ENCODE measurements at regions not wholly inside any gene's neighbourhood (a gene's known extent, or its start where the extent isn't known, plus 50 kb on each side); places are given as distances from the start of the nearest gene placed in this dataset.

DNA sequence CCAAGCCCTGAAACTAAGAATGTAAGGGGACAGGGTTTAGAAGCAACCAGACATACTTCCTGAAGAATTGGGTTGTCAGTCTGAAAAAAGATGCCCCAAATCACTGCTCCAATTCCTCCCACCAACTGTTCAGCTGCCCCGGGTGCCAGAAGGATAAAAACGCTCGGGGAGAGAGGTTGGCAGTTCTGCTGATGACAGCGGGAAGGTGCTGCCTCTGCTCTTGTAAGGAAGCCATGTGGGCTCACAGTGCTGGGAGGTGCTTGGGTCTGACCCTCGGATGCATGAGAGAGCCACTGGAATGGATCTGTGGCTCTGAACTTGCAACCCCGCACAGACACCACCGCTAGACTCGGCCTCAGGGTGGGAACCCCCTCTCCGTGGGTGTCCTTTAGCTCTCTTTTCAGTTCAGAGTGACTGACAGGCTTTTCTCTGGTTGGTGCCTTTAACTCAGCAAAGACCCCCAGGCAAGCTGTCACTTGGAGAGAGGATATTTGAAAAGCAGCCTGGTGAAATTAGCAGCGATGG lies 364.8 kb upstream of the RBFOX1 start:
- Mint-ChIP-seq H3K4me3 (no peak overlapping the region), H3K27ac (no peak overlapping the region), H3K27me3 (no peaks in the 10 kb centered on the region), H3K9me3 (peaks cover 4% of the 10 kb centered on the region), H3K4me1 (no peaks in the 10 kb centered on the region), H3K36me3 (no peaks in the 10 kb centered on the region)
- no peak for DNase-seq

- H3K27me3 Mint-ChIP-seq, result no peaks in the 10 kb centered on the region
- no peak for DNase-seq
- no peaks in the 10 kb centered on the region for H3K36me3 Mint-ChIP-seq
- H3K4me3 Mint-ChIP-seq, result no peak overlapping the region
- H3K4me1 Mint-ChIP-seq, result no peaks in the 10 kb centered on the region
- no peaks in the 10 kb centered on the region for H3K9me3 Mint-ChIP-seq
- no peak overlapping the region for H3K27ac Mint-ChIP-seq
Measured at GRCh38 chr16:6966925-6967324, 365.7 kb upstream of the RBFOX1 start.

DNA sequence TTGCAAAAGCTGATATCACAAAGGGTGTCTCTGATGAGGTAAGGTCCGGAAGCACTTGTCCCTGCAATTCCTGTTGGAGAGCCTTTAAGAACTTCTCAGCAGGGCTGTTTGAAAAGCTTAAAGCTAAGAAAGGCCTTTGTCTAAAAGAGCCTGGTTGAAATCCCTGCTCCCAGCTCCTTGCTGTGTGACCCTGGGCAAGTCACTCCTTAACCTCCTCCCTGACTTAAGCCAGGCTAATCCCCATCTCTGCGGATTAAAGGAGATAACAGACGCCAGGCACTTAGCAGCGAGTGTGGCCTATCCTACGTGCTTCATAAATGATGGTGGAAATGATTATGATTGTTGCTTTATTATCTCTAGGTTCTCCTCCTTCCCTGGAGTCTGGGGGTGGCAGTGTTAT lies 368.0 kb upstream of the RBFOX1 start:
- Mint-ChIP-seq H3K9me3 (no peaks in the 10 kb centered on the region), H3K4me3 (no peak overlapping the region), H3K4me1 (no peaks in the 10 kb centered on the region), H3K27me3 (no peaks in the 10 kb centered on the region), H3K27ac (no peak overlapping the region), H3K36me3 (no peaks in the 10 kb centered on the region)
- DNase-seq, result no peak

GRCh38 chr16:6961704-6962103 lies 370.9 kb upstream of the RBFOX1 start:
- H3K4me1 Mint-ChIP-seq, result no peaks in the 10 kb centered on the region
- no peak overlapping the region for H3K4me3 Mint-ChIP-seq
- no peaks in the 10 kb centered on the region for H3K36me3 Mint-ChIP-seq
- no peak overlapping the region for H3K27ac Mint-ChIP-seq
- H3K27me3 Mint-ChIP-seq, result no peaks in the 10 kb centered on the region
- no peak for DNase-seq
- H3K9me3 Mint-ChIP-seq, result no peaks in the 10 kb centered on the region

GRCh38 chr16:6958184-6958583 lies 374.5 kb upstream of the RBFOX1 start:
- no peak for DNase-seq
- H3K4me1 Mint-ChIP-seq, result no peaks in the 10 kb centered on the region
- no peaks in the 10 kb centered on the region for H3K27me3 Mint-ChIP-seq
- H3K9me3 Mint-ChIP-seq, result no peaks in the 10 kb centered on the region
- H3K4me3 Mint-ChIP-seq, result no peak overlapping the region
- no peak overlapping the region for H3K27ac Mint-ChIP-seq
- H3K36me3 Mint-ChIP-seq, result no peaks in the 10 kb centered on the region

DNA sequence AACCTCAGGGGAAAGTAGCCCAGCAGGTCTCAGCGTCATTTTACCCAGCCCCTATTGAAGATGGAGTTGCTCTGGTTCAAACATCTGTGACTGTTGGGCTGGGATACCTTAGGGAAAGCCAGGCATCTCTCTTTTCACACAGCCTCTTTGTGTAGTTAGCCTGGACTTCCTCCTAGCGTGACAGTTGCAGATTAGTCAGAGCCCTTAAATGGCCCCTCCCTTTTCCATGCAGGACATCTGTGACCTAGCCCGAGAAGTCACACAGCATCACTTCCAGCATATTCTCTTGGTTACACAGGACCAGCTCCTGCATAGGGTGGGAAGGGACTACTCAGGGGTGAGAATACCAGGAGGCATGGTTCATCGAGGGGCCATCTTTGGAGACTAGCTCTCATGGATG lies 375.0 kb upstream of the RBFOX1 start:
- no peak overlapping the region for H3K27ac Mint-ChIP-seq
- H3K4me1 Mint-ChIP-seq, result no peaks in the 10 kb centered on the region
- H3K4me3 Mint-ChIP-seq, result no peak overlapping the region
- no peaks in the 10 kb centered on the region for H3K9me3 Mint-ChIP-seq
- no peak for DNase-seq
- H3K36me3 Mint-ChIP-seq, result no peaks in the 10 kb centered on the region
- H3K27me3 Mint-ChIP-seq, result no peaks in the 10 kb centered on the region

DNA sequence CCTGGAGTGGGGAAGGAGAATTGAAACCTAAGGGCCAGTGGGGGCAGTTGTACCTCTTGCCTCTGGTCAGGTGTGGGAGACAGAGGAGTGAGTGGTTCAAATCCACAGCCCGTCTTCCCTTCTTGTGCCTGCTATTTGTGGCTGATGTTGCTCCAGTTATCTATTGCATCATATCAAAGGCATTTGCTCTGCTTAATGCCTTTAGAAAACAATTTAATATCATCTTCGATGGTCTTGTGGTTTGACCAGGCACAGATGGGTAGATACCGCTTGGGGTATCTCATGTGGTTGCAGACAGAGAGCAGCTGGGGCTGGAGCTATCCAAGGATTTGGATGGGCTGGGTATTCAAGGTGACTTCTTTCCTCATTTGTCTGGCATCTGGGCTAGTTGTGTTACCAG lies 376.1 kb upstream of the RBFOX1 start:
- H3K4me1 Mint-ChIP-seq, result no peaks in the 10 kb centered on the region
- H3K27me3 Mint-ChIP-seq, result no peaks in the 10 kb centered on the region
- no peak overlapping the region for H3K27ac Mint-ChIP-seq
- no peak for DNase-seq
- H3K9me3 Mint-ChIP-seq, result no peaks in the 10 kb centered on the region
- no peaks in the 10 kb centered on the region for H3K36me3 Mint-ChIP-seq
- H3K4me3 Mint-ChIP-seq, result no peak overlapping the region

GRCh38 chr16:6955303-6955702 lies 377.3 kb upstream of the RBFOX1 start:
- Mint-ChIP-seq H3K27me3 (no peaks in the 10 kb centered on the region), H3K36me3 (no peaks in the 10 kb centered on the region), H3K4me3 (no peak overlapping the region), H3K27ac (no peak overlapping the region), H3K9me3 (no peaks in the 10 kb centered on the region), H3K4me1 (no peaks in the 10 kb centered on the region)
- no peak for DNase-seq

GRCh38 chr16:6949240-6949639 lies 383.4 kb upstream of the RBFOX1 start:
- no peak for DNase-seq
- Mint-ChIP-seq H3K36me3 (no peaks in the 10 kb centered on the region), H3K27ac (no peak overlapping the region), H3K27me3 (no peaks in the 10 kb centered on the region), H3K9me3 (peaks cover 4% of the 10 kb centered on the region), H3K4me1 (no peaks in the 10 kb centered on the region), H3K4me3 (no peak overlapping the region)

DNA sequence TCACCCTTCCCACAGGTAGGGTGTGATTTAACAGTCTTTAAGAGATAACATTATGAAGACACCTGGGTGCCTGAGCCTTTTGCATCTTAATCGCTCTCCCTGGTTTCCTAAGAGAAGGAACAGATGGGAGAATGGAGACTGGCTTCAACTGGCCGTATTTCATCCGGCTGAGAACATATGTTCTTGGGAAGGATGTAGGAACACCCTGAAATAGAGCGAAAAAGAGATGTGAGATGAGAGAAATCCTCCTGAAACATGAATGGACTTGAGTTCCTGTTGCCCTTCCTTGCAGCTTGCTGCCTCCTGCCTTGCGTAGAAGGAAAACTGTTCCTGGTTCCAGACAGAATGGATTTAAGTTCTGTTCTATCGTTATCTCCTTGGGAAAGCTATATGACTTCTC lies 385.4 kb upstream of the RBFOX1 start:
- no peaks in the 10 kb centered on the region for H3K4me1 Mint-ChIP-seq
- no peak overlapping the region for H3K27ac Mint-ChIP-seq
- H3K9me3 Mint-ChIP-seq, result peaks cover 6% of the 10 kb centered on the region
- no peaks in the 10 kb centered on the region for H3K27me3 Mint-ChIP-seq
- H3K4me3 Mint-ChIP-seq, result no peak overlapping the region
- H3K36me3 Mint-ChIP-seq, result no peaks in the 10 kb centered on the region
- DNase-seq, result no peak

- DNase-seq, result no peak
- Mint-ChIP-seq H3K27me3 (no peaks in the 10 kb centered on the region), H3K4me1 (no peaks in the 10 kb centered on the region), H3K36me3 (no peaks in the 10 kb centered on the region), H3K4me3 (no peak overlapping the region), H3K27ac (no peak overlapping the region), H3K9me3 (peaks cover 6% of the 10 kb centered on the region)
Measured at GRCh38 chr16:6946802-6947201, 385.8 kb upstream of the RBFOX1 start.

DNA sequence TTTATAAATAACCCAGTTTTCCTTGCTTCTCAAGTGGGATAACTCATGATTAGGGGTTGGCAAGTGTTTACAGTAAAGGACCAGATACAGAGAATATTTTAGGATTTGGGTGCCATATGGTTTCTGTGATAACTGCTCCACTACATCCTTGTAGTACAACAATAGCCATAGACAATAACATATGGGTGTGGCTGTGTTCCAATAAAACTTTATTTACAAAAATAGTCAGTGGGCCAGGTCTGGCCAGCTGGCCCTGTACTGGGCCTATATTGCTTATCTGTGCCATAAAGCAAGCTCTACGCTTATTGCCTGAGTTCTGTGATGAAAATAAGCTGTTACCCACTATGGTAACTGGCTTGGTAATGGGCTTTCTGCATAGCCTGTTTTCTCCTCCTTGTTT lies 386.5 kb upstream of the RBFOX1 start:
- Mint-ChIP-seq H3K4me1 (no peaks in the 10 kb centered on the region), H3K36me3 (no peaks in the 10 kb centered on the region), H3K4me3 (no peak overlapping the region), H3K27ac (no peak overlapping the region), H3K9me3 (peaks cover 6% of the 10 kb centered on the region), H3K27me3 (no peaks in the 10 kb centered on the region)
- DNase-seq, result no peak

- Mint-ChIP-seq H3K9me3 (peaks cover 2% of the 10 kb centered on the region), H3K4me1 (no peaks in the 10 kb centered on the region), H3K36me3 (no peaks in the 10 kb centered on the region), H3K4me3 (no peak overlapping the region), H3K27me3 (no peaks in the 10 kb centered on the region), H3K27ac (no peak overlapping the region)
- DNase-seq, result no peak
Measured at GRCh38 chr16:6940968-6941367, 391.7 kb upstream of the RBFOX1 start.

DNA sequence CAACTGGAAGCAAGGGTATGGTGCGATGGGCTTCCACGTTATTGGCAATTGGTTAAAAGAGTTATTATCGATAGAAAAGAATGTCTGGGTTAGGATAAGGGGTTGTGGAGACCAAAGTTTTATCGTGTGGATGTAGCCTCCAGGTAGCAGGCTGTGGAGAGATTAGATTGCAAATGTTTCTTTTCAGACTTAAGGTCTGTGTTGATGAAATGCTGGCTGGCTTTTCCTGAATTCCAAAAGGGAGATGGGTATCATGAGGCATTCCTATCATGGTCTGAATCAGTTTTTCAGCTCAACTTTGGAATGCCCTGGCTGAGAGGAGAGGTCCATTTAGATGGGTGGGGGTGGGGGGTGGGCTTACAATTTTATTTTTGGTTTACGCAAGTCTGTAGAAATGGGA lies 395.0 kb upstream of the RBFOX1 start:
- Mint-ChIP-seq H3K4me1 (no peaks in the 10 kb centered on the region), H3K27ac (no peak overlapping the region), H3K4me3 (no peak overlapping the region), H3K36me3 (no peaks in the 10 kb centered on the region), H3K27me3 (no peaks in the 10 kb centered on the region), H3K9me3 (peaks cover 3% of the 10 kb centered on the region)
- no peak for DNase-seq

DNA sequence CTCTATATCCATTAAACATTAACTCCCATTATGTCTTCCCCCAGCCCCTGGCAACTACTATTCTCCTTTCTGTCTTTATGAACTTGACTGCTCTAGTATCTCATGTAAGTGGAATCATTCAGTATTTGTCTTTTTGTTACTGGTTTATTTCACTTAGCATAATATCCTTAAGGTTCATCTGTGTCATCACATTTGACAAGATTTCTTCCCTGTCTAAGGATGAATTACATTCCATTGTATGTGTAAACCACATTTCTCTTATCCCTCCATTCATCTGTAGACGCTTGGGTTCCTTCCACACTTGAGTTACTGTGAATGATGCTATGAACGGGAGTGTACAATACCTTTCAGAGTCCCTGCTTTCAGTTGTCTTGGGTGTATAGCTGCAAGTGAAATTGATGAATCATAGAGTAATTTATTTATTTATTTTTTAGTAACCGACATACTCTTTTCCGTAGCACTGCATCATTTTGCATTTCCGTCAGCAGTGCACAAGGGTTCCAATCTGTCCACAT lies 399.7 kb upstream of the RBFOX1 start:
- H3K27ac Mint-ChIP-seq, result no peak overlapping the region
- DNase-seq, result no peak
- H3K4me3 Mint-ChIP-seq, result no peak overlapping the region
- no peaks in the 10 kb centered on the region for H3K27me3 Mint-ChIP-seq
- H3K9me3 Mint-ChIP-seq, result peaks cover 3% of the 10 kb centered on the region
- H3K36me3 Mint-ChIP-seq, result no peaks in the 10 kb centered on the region
- H3K4me1 Mint-ChIP-seq, result no peaks in the 10 kb centered on the region

DNA sequence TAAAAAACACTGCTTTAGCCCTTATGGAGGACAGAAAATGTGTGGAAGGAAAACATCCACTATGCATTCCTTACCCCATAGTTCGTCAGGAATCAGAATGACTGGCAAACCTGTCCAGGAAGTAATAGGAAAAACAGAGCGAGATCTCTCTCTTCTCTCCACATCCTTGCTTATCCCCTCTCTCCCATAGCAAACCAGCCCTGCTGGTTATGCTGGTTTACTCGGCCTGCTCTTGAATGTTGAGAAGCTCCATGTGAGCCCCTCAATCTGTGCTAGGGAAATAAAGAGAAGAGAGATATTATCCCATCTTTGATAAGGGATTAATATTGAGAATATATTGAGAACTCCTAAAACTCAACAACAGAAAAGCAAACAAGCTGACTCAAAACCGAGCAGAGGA lies 402.8 kb upstream of the RBFOX1 start:
- Mint-ChIP-seq H3K27me3 (no peaks in the 10 kb centered on the region), H3K36me3 (no peaks in the 10 kb centered on the region), H3K4me3 (no peak overlapping the region), H3K9me3 (peaks cover 3% of the 10 kb centered on the region), H3K4me1 (no peaks in the 10 kb centered on the region), H3K27ac (no peak overlapping the region)
- no peak for DNase-seq

- Mint-ChIP-seq H3K27ac (no peak overlapping the region), H3K27me3 (no peaks in the 10 kb centered on the region), H3K9me3 (no peaks in the 10 kb centered on the region), H3K4me1 (no peaks in the 10 kb centered on the region), H3K36me3 (no peaks in the 10 kb centered on the region), H3K4me3 (no peak overlapping the region)
- DNase-seq, result no peak
Measured at GRCh38 chr16:6926762-6927161, 405.9 kb upstream of the RBFOX1 start.
